T-helper 2 cell (primary cell): ENCODE measurements at regions not wholly inside any gene's neighbourhood (a gene's known extent, or its start where the extent isn't known, plus 50 kb on each side); places are given as distances from the start of the nearest gene placed in this dataset.

Experiments
- DNase-seq, 5 experiments: peaks; one replicate each; pipeline versions ENCODE4 v3.0.0 to v3.0.0-alpha.2; 2012 to 2022

GRCh38 chr12:42789808-42790760 lies 200.5 kb upstream of the PRICKLE1 start:
- DNase-seq, result no peak

- no peak for DNase-seq
Measured at GRCh38 chr12:42786400-42787148, 197.0 kb upstream of the PRICKLE1 start.

- DNase-seq, result no peak
Measured at GRCh38 chr12:42785944-42786343, 196.4 kb upstream of the PRICKLE1 start.

- no peak for DNase-seq
Measured at GRCh38 chr12:42780671-42781070, 191.1 kb upstream of the PRICKLE1 start.

GRCh38 chr12:42779186-42779859 lies 189.8 kb upstream of the PRICKLE1 start:
- no peak for DNase-seq

GRCh38 chr12:42776396-42776795 lies 186.8 kb upstream of the PRICKLE1 start:
- no peak for DNase-seq

GRCh38 chr12:42774238-42774637 lies 184.7 kb upstream of the PRICKLE1 start:
- no peak for DNase-seq

- DNase-seq, result no peak
Measured at GRCh38 chr12:42770261-42770660, 180.7 kb upstream of the PRICKLE1 start.

- DNase-seq, result no peak
Measured at GRCh38 chr12:42769455-42769854, 179.9 kb upstream of the PRICKLE1 start.

- DNase-seq, result no peak
Measured at GRCh38 chr12:42767998-42768397, 178.5 kb upstream of the PRICKLE1 start.

- no peak for DNase-seq
Measured at GRCh38 chr12:42767326-42767954, 177.9 kb upstream of the PRICKLE1 start.

GRCh38 chr12:42766754-42767153 lies 177.2 kb upstream of the PRICKLE1 start:
- DNase-seq, result no peak

- no peak for DNase-seq
Measured at GRCh38 chr12:42766026-42766425, 176.5 kb upstream of the PRICKLE1 start.

GRCh38 chr12:42763682-42764081 lies 174.1 kb upstream of the PRICKLE1 start:
- no peak for DNase-seq

- peak in 1 of 5 experiments; percentile 1 for DNase-seq
Measured at GRCh38 chr12:42762395-42762925, 172.9 kb upstream of the PRICKLE1 start.

- DNase-seq, result peak in 1 of 5 experiments; percentile 67
Measured at GRCh38 chr12:42761601-42762350, 172.2 kb upstream of the PRICKLE1 start.

GRCh38 chr12:42761086-42761485 lies 171.5 kb upstream of the PRICKLE1 start:
- no peak for DNase-seq

- DNase-seq, result no peak
Measured at GRCh38 chr12:42760550-42760949, 171.0 kb upstream of the PRICKLE1 start.

GRCh38 chr12:42759622-42760273 lies 170.2 kb upstream of the PRICKLE1 start:
- no peak for DNase-seq

GRCh38 chr12:42758806-42759205 lies 169.3 kb upstream of the PRICKLE1 start:
- no peak for DNase-seq

- DNase-seq, result no peak
Measured at GRCh38 chr12:42757624-42758119, 168.1 kb upstream of the PRICKLE1 start.
